GM12873 (cell line): ENCODE measurements at regions not wholly inside any gene's neighbourhood (a gene's known extent, or its start where the extent isn't known, plus 50 kb on each side); places are given as distances from the start of the nearest gene placed in this dataset.

Experiments used
- TF ChIP-seq, protein P1 (sequence below): IDR thresholded peaks from 2 replicates; pipeline ENCODE4 v1.5.1; 2012; ENCODE audit warnings: low read depth, mild to moderate bottlenecking, moderate library complexity, low read length, control low read depth; ENCODE audit not compliant: insufficient read depth; ENCODE audit errors: missing control alignments

DNA sequence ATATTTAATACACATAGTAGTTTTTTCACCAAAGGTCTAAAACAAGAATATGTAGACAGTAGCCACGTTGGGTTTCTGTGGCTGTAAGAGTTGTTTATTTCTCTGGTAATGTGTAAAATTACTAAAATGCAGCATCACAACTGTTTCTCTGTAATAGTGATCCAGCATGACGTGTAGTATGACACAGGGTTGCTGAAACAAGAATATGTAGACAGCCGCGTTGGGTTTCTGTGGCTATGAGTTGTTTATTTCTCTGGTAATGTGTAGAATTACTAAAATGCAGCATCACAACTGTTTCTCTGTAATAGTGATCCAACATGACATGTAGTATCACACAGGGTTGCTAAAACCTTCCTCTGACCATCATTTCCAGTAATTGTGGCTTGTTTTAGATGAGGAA is 153.6 kb upstream of the ZNF717 start:
- TF ChIP-seq, protein P1, sequence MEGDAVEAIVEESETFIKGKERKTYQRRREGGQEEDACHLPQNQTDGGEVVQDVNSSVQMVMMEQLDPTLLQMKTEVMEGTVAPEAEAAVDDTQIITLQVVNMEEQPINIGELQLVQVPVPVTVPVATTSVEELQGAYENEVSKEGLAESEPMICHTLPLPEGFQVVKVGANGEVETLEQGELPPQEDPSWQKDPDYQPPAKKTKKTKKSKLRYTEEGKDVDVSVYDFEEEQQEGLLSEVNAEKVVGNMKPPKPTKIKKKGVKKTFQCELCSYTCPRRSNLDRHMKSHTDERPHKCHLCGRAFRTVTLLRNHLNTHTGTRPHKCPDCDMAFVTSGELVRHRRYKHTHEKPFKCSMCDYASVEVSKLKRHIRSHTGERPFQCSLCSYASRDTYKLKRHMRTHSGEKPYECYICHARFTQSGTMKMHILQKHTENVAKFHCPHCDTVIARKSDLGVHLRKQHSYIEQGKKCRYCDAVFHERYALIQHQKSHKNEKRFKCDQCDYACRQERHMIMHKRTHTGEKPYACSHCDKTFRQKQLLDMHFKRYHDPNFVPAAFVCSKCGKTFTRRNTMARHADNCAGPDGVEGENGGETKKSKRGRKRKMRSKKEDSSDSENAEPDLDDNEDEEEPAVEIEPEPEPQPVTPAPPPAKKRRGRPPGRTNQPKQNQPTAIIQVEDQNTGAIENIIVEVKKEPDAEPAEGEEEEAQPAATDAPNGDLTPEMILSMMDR = no peak

DNA sequence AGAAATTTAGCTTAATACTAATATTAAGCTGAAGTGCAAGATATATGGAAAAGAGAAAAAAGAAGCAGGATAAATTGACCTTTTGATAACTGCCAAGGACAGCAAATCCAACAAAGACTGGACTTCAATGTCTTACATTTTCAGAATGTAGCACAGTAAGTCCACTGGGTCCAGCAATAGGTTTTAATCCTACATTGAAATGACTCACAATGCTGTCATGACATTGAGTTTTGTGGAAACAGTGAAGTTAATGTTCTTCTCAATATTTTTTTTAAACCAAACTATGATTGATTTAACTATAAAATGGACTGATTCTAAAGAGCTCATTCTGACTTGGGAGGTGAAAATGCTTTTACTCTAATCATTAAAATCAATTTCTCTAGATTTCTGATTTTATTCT is 166.6 kb upstream of the ZNF717 start:
- TF ChIP-seq, protein P1 = no peak

DNA sequence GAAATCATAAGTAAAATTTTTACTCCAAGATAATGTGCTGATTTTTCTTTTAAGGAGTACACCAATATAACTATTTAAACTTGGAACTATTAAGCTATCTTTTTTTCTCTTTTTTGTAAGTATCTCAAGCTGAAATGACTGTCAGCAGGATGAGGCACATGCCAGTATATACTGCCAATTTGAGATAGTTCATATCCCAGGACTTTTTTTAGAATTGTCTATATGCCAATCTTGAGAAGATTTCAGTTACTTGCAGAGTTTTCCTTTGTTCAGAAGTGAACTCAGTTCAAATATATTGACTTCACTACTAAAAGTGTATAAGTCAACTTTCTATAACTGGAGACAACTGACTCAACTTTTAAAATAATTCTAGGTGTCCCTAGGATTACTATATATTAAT is 181.7 kb upstream of the ZNF717 start:
- TF ChIP-seq, protein P1 = no peak

DNA sequence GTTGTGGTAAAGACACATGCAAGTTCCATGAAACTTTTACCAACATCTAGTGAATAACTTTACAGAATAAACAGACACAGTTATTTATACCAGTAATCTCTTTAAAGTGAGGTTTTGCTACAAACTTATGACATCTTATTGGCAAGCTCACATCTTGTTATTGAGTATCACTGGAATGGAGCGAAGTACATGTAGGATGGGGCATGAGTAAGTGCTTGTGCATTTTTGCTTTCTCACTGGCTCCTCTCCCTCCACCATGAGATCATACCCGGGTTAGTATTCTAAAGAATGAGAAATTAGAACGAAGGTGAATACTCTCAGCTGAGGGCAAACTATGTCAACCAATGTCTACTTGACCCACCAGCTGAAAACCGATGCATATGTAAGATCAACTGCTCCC is 193.3 kb upstream of the ZNF717 start:
- TF ChIP-seq, protein P1 = no peak

DNA sequence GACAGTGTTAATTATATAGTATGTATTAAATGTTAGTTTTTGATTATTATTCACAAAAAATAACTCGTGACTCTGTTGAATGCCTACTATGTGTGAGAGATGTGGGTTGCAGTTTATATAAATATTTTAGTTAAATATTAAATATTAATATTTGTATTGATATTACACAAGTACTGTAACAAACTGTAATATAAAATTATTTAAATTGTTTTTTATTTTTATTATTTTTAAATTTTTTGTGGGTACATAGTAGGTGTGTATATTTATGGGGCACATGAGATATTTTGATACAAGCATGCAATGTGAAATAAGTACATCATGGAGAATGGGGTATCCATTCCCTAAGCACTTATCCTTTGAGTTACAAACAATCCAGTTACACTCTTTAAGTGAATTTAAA is 196.1 kb upstream of the ZNF717 start:
- TF ChIP-seq, protein P1 = no peak

DNA sequence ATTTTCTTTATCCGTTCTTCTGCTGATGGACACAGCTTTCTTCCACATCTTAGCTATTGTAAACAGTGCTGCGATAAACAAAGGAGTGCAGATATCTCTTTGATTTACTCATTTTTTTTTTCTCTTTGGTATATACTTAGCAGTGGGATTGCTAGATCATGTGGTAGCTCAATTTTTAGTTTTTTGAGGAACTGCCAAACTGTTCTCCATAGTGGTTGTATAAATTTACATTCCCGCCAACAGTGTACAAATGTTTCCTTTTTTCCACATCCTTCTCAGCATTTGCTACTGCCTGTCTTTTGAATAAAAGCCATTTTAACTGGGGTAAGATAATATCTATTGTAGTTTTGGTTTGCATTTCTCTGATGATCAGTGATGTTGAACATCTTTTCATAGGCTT is 196.8 kb upstream of the ZNF717 start:
- TF ChIP-seq, protein P1 = no peak

DNA sequence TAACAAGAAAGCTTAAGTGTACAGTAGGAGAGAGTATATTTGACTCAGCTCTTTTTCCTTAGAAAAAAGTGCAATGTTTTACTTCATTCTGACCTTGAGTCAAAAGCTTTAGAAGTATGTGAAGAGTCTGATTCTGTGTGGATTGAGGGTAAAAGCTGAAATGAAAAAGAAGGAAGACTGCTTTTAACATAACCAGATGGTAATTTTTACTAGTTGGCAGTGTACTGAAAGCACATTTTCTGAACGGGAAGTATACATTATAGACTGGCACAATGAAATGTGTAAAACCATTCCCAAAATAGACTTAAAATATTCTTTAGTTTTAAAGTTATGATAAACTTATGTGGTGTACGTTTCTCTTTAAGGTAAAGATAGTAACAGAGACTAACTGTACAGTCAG is 197.8 kb upstream of the ZNF717 start:
- TF ChIP-seq, protein P1 = no peak
